Mucosa of descending colon (tissue), 3 donors: ENCODE measurements at regions not wholly inside any gene's neighbourhood (a gene's known extent, or its start where the extent isn't known, plus 50 kb on each side); places are given as distances from the start of the nearest gene placed in this dataset.
"Not testable (repeated sequence)": the region's sequence is repeated elsewhere in the genome, so short reads cannot be mapped to it uniquely, and the experiment has no call there.

Experiments
- ATAC-seq: fragments of 200-7000 bp; cut with Tn5 transposase; one replicate; pipeline ENCODE4 v1.9.1; 2020; ENCODE audit warnings: mild to moderate bottlenecking, moderate library complexity
- DNase-seq, 3 donors: peaks; one replicate each; pipeline ENCODE4 v3.0.0-alpha.2; 2020
- H3K36me3 ChIP-seq: fragments of 200-600 bp; one replicate; pipeline ENCODE4 v1.8.0; 2021; ENCODE audit warnings: low read depth, mild to moderate bottlenecking
- H3K4me1 ChIP-seq: fragments of 200-600 bp; one replicate; pipeline ENCODE4 v1.8.0; 2021; ENCODE audit warnings: low read depth, mild to moderate bottlenecking
- H3K4me3 ChIP-seq: fragments of 200-600 bp; one replicate; pipeline ENCODE4 v1.8.0; 2021; ENCODE audit warnings: mild to moderate bottlenecking
- H3K9me3 ChIP-seq: fragments of 200-600 bp; one replicate; pipeline ENCODE4 v1.8.0; 2021; ENCODE audit warnings: mild to moderate bottlenecking
- intact Hi-C, 2 donors: fragments of 100-400 bp; cut with DNase I in 1 of 2; cut with micrococcal nuclease in 1 of 2; formaldehyde crosslinking; loops; one replicate each; pipeline versions ENCODE4 v1.11.0 to v1.11.1; 2022; cut with DNase I, micrococcal nuclease
- TF ChIP-seq, protein P1 (sequence below): fragments of 200-600 bp; IDR thresholded peaks from one replicate; pipeline ENCODE4 v1.8.0; 2022; ENCODE audit warnings: antibody characterized with exemption, mild to moderate bottlenecking
- donor health status: DM: no; HTN: no; CAD: no; lungs with moderate emphysema.
- donor health status: DM: no; HTN: no; CAD: no.
- donor health status: DM: no; HTN: yes; CAD: no.

DNA sequence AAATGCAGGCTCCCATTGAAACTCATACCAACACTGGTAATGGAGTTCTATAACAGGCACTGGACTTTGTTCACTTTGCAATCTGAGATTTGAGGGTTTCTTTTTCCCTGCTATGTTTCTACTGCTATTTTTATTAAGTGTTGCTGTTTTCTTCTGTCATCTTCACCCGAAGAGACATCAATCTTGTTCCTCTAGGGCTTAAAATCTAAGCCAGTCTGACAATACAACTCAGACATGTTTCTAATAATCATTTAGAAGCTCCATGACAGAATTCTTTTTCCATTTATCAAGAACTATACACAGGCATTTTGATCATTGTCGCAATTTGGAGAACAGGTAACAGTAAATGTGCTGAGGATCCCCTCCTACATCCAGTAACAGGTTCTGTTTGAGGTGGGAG lies 98.5 kb upstream of the GNAI1 start:
- TF ChIP-seq, protein P1, sequence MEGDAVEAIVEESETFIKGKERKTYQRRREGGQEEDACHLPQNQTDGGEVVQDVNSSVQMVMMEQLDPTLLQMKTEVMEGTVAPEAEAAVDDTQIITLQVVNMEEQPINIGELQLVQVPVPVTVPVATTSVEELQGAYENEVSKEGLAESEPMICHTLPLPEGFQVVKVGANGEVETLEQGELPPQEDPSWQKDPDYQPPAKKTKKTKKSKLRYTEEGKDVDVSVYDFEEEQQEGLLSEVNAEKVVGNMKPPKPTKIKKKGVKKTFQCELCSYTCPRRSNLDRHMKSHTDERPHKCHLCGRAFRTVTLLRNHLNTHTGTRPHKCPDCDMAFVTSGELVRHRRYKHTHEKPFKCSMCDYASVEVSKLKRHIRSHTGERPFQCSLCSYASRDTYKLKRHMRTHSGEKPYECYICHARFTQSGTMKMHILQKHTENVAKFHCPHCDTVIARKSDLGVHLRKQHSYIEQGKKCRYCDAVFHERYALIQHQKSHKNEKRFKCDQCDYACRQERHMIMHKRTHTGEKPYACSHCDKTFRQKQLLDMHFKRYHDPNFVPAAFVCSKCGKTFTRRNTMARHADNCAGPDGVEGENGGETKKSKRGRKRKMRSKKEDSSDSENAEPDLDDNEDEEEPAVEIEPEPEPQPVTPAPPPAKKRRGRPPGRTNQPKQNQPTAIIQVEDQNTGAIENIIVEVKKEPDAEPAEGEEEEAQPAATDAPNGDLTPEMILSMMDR = no peak
- intact Hi-C loops = no loop called here
- ATAC-seq (no peak), DNase-seq (no peak)
- no peak overlapping the region for H3K4me3 ChIP-seq
- H3K9me3 ChIP-seq = no peaks in the 10 kb centered on the region
- H3K4me1 ChIP-seq = no peaks in the 10 kb centered on the region
- H3K36me3 ChIP-seq = no peaks in the 10 kb centered on the region

DNA sequence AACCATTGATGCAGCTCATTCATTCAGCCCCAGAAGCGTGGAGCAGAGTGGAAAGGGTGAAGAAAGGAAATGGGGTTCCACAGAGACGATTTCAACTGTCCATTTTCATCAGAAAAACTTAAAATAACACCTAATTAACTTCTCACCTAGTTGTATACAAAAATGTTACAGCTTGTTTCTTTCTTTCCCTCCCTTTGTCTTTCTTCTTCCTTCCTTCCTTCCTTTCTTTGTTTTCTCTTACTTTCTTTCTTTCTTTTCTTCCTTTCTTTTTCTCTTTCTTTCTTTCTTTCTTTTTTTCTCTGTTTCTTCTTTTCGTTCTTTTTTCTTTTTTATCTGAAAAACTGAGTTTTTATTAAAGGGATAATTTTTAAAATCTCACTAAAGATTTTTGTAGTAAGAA lies 105.9 kb upstream of the GNAI1 start:
- TF ChIP-seq, protein P1 = no peak
- no peak for DNase-seq
- intact Hi-C loops = no loop called here

DNA sequence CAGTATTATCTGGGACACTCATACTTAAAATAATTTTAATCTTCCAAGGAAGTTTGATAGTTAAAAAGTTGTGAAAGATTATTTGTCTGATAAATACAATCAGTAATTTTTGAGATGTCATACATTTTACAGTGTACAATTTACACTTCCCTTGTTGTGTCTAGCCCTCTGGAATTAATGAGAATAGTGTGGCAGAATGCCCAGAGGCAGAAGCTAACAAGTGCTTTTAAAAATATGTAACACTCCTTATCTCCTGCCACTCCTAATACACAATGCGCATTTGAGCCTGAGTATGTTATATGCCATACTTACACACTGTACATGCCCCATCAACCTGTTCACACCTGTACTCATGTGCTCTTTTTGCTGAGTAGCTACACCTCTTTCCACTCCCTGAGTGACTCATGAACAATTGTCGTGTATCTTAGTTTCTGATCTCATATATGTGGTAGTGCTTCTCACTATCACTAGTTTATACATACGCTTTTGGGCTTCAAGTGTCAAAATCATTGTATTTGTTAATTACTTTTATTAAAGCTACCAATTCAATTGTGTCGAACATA lies 106.9 kb upstream of the GNAI1 start:
- Histone ChIP-seq H3K4me3 (no peak overlapping the region), H3K9me3 (no peaks in the 10 kb centered on the region), H3K4me1 (no peaks in the 10 kb centered on the region), H3K36me3 (no peaks in the 10 kb centered on the region)
- ATAC-seq = no peak
- intact Hi-C loops = no loop called here
- no peak for DNase-seq
- TF ChIP-seq, protein P1 = no peak

More for the DNA sequence above, 105.9 kb upstream of the GNAI1 start:
- Histone ChIP-seq H3K9me3 (no peaks in the 10 kb centered on the region), H3K4me1 (no peaks in the 10 kb centered on the region), H3K36me3 (no peaks in the 10 kb centered on the region), H3K4me3 (no peak overlapping the region)
- no peak for ATAC-seq

DNA sequence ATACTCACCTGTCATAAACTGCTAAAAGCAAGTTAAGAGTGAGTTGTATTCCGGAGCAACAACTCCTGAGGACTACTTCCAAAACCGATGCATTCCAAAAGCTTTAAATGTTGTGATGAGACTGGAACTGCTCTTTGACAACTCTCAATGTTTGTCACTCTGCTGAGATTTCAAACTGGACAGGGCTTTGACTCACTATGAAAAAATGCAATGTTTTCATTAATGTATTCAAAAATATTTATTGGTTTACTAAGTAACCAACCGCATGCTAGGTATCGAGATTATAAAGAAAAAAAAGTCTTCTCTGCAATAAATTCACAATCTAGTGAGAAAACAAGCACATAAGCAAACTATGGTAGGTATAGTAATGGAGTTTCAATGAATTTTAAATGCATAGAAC lies 107.9 kb upstream of the GNAI1 start:
- no peaks in the 10 kb centered on the region for H3K4me1 ChIP-seq
- TF ChIP-seq, protein P1 = no peak
- no peak for ATAC-seq

DNA sequence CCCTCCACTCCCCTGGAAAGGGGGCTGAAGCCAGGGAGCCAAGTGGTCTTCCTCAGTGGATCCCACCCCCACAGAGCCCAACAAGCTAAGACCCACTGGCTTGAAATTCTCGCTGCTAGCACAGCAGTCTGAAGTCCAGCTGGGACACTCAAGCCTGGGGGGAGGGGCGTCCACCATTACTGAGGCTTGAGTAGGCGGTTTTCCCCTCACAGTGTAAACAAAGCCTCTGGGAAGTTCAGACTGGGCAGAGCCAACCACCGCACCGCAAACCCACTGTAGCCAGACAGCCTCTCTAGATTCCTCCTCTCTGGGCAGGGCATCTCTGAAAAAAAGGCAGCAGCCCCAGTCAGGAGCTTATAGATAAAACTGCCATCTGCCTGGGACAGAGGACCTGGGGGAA lies 114.4 kb upstream of the GNAI1 start:
- H3K4me1 ChIP-seq, intact Hi-C loops, H3K9me3 ChIP-seq, H3K36me3 ChIP-seq, H3K4me3 ChIP-seq, ATAC-seq: not testable (repeated sequence)
- peak in 2 of 3 donors; percentile 4 to 23 for DNase-seq

More for the DNA sequence above, 107.9 kb upstream of the GNAI1 start:
- Histone ChIP-seq H3K4me3 (no peak overlapping the region), H3K9me3 (no peaks in the 10 kb centered on the region), H3K36me3 (no peaks in the 10 kb centered on the region)
- DNase-seq = no peak
- intact Hi-C loops = no loop called here

DNA sequence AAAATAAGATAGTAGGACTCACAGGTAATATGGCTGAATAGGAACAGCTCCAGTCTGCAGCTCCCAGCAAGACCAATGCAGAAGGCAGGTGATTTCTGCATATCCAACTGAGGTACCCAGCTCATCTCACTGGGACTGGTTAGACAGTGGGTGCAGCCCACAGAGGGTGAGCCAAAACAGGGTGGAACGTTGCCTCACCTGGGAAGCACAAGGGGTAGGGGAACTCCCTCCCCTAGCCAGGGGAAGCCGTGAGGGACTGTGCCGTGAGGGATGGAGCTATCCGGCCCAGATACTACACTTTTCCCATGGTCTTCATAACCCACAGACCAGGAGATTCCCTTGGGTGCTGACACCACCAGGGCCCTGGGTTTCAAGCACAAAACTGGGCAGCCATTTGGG lies 114.8 kb upstream of the GNAI1 start:
- not testable (repeated sequence) for H3K4me1 ChIP-seq, DNase-seq, H3K36me3 ChIP-seq, H3K9me3 ChIP-seq, H3K4me3 ChIP-seq, ATAC-seq
- intact Hi-C loops = loop anchor here in 1 of 2 donors (5.0 kb wide), 1 partner anchor 213 kb away; no protein-coding TSS in a partner anchor
